Heart left ventricle (tissue), 16 donors: ENCODE measurements at regions not wholly inside any gene's neighbourhood (a gene's known extent, or its start where the extent isn't known, plus 50 kb on each side); places are given as distances from the start of the nearest gene placed in this dataset.
A peak's percentile ranks its signal among the peaks of the same experiment; 100 is the strongest.

Source experiments
- ATAC-seq, 4 donors: fragments of 200-7000 bp; cut with Tn5 transposase; one replicate each; pipeline ENCODE4 v1.9.1; 2020 to 2022; ENCODE audit warnings: moderate library complexity in 4 of 4, mild to moderate bottlenecking in 3 of 4, moderate number of reproducible peaks in 1 of 4
- DNase-seq, 5 donors: peaks; one replicate each; pipeline ENCODE4 v3.0.0-alpha.2; 2020
- H3K27ac ChIP-seq, 12 donors: fragments of 200-600 bp; sonication (generic) in 4 of 12; one replicate each; pipeline versions ENCODE4 v1.5.0 to v1.8.0; 2016 to 2022; ENCODE audit warnings: mild to moderate bottlenecking in 2 of 12
- H3K27me3 ChIP-seq, 9 donors: fragments of 200-600 bp; sonication (generic) in 2 of 9; one replicate each; pipeline versions ENCODE4 v1.5.1 to v1.8.0; 2016 to 2022; ENCODE audit warnings: mild to moderate bottlenecking in 3 of 9
- H3K36me3 ChIP-seq, 9 donors: fragments of 200-600 bp; sonication (generic) in 2 of 9; one replicate each; pipeline versions ENCODE4 v1.5.0 to v1.8.0; 2018 to 2022; ENCODE audit warnings: mild to moderate bottlenecking in 2 of 9
- H3K4me1 ChIP-seq, 12 donors: fragments of 200-600 bp; sonication (generic) in 4 of 12; one replicate each; pipeline versions ENCODE4 v1.5.0 to v1.8.0; 2016 to 2022; ENCODE audit warnings: mild to moderate bottlenecking in 3 of 12
- H3K4me3 ChIP-seq, 12 donors: fragments of 200-600 bp; sonication (generic) in 4 of 12; one replicate each; pipeline versions ENCODE4 v1.5.0 to v1.8.0; 2017 to 2022; ENCODE audit warnings: mild to moderate bottlenecking in 9 of 12, moderate library complexity in 4 of 12
- H3K9me3 ChIP-seq, 12 donors: fragments of 200-600 bp; sonication (generic) in 4 of 12; one replicate each; pipeline versions ENCODE4 v1.5.0 to v1.8.0; 2016 to 2022; ENCODE audit warnings: mild to moderate bottlenecking in 1 of 12
- CTCF ChIP-seq, 12 donors: fragments of 200-600 bp; sonication (generic) in 4 of 12; IDR thresholded peaks; one replicate each; pipeline versions ENCODE4 v1.5.0 to v1.8.0; 2018 to 2022; ENCODE audit warnings: antibody characterized with exemption in 12 of 12, mild to moderate bottlenecking in 5 of 12
- POLR2A ChIP-seq, 2 donors: fragments of 450-650 bp; IDR thresholded peaks; one replicate each; pipeline ENCODE4 v1.6.1; 2017; ENCODE audit warnings: antibody characterized with exemption in 2 of 2, mild to moderate bottlenecking in 2 of 2, moderate library complexity in 2 of 2
- WGBS, 4 donors: extraction: QIAGEN DNeasy Blood & Tissue Kit in 2 of 4; methylation state at CpG; one replicate each; pipeline versions ENCODE4 v1.1.5 to v1.1.7; 2013 to 2018; 5-methylcytosine and 5-hydroxymethylcytosine counted together
- intact Hi-C, 10 donors: fragments of 100-400 bp; cut with DNase I; formaldehyde crosslinking; loops; one replicate each; pipeline versions ENCODE4 v1.11.1 to v1.14.2; 2022
- donor health status: ischemic (EF 13 %, LVEDD 7.1; RV severe dilation, severe dysfunction).
- donor health status: healthy with polysubstance abuse.
- donor health status: DM: no; HTN: yes; CAD: no.
- donor health status: DM: no; HTN: no; CAD: no.
- donor health status: ischemic (EF 25% LVEDD 6.9; RV normal size, moderate dysfunction).
- donor health status: ischemic (EF 25% LVEDD 5.7; RV mildly dilated, moderate dysfunction).
- donor health status: healthy.
- donor health status: DM: yes; HTN: yes; CAD: no.
- donor health status: ischemic (EF 35%, LVEDD 5.7; RV mildly dilated, moderate dysfunction).
- donor health status: nonischemic (EF 11% LVEDD 7.7; RV severe dilation, severe dysfunction).
- donor health status: DM: yes; HTN: yes; CAD: no.
- donor health status: PGD.
- donor health status: ischemic (EF 29% LVEDD 5.4; RV normal size, mild dysfunction).
- donor health status: nonischemic (EF 23%, LVEDD 6.1; RV moderate dilation, normal function).

- Histone ChIP-seq H3K27ac (no peak overlapping the region), H3K4me3 (no peak overlapping the region), H3K9me3 (no peaks in the 10 kb centered on the region), H3K36me3 (no peaks in the 10 kb centered on the region), H3K27me3 (no peaks in the 10 kb centered on the region), H3K4me1 (no peaks in the 10 kb centered on the region)
- DNase-seq (no peak), ATAC-seq (no peak)
- 89 to 95% (median 93%) methylated on average over 2 of the region's 2 CpGs for WGBS, 4 donors
- intact Hi-C loops = no loop called here
- TF ChIP-seq CTCF (IDR thresholded peaks at IDR 0.05) (peak in 4 of 12 donors; percentile 16 to 30 (median 18)), POLR2A (IDR thresholded peaks at IDR 0.05) (no peak)
Measured at GRCh38 chr4:189090174-189090814, 850.4 kb upstream of the FRG1 start.

- no peak for DNase-seq
- no peaks in the 10 kb centered on the region for H3K27me3 ChIP-seq
- peak overlapping the region in 1 of 12 donors; percentile 2 for H3K4me3 ChIP-seq
- 33 to 54% (median 37%) methylated on average over 4 of the region's 4 CpGs for WGBS, 4 donors
- no peaks in the 10 kb centered on the region for H3K36me3 ChIP-seq
- no peaks in the 10 kb centered on the region for H3K4me1 ChIP-seq
- TF ChIP-seq CTCF (IDR thresholded peaks at IDR 0.05) = no peak
- TF ChIP-seq POLR2A (IDR thresholded peaks at IDR 0.05) = no peak
- ATAC-seq = no peak
- intact Hi-C loops = no loop called here
- H3K9me3 ChIP-seq = no peaks in the 10 kb centered on the region
- H3K27ac ChIP-seq = no peak overlapping the region
Measured at GRCh38 chr4:189092581-189092980, 848.1 kb upstream of the FRG1 start.

- intact Hi-C loops = no loop called here
- WGBS, 4 donors = 91 to 95% (median 94%) methylated on average over 16 of the region's 16 CpGs
- ATAC-seq = no peak
- Histone ChIP-seq H3K27ac (no peak overlapping the region), H3K4me3 (no peak overlapping the region), H3K27me3 (no peaks in the 10 kb centered on the region), H3K36me3 (no peaks in the 10 kb centered on the region), H3K9me3 (no peaks in the 10 kb centered on the region), H3K4me1 (no peaks in the 10 kb centered on the region)
- no peak for DNase-seq
- TF ChIP-seq POLR2A (IDR thresholded peaks at IDR 0.05) (no peak), CTCF (IDR thresholded peaks at IDR 0.05) (no peak)
Measured at GRCh38 chr4:189096108-189096507, 844.6 kb upstream of the FRG1 start.

GRCh38 chr4:189096717-189097116 is 844.0 kb upstream of the FRG1 start:
- WGBS, 4 donors = 91 to 95% (median 92%) methylated on average over 19 to 25 of the region's 25 CpGs
- Histone ChIP-seq H3K9me3 (no peaks in the 10 kb centered on the region), H3K4me3 (no peak overlapping the region), H3K27me3 (no peaks in the 10 kb centered on the region), H3K4me1 (no peaks in the 10 kb centered on the region), H3K27ac (no peak overlapping the region), H3K36me3 (no peaks in the 10 kb centered on the region)
- DNase-seq (no peak), ATAC-seq (no peak)
- intact Hi-C loops = no loop called here
- TF ChIP-seq POLR2A (IDR thresholded peaks at IDR 0.05) = no peak
- TF ChIP-seq CTCF (IDR thresholded peaks at IDR 0.05) = no peak
